HepG2 (cell line): ENCODE measurements at regions not wholly inside any gene's neighbourhood (a gene's known extent, or its start where the extent isn't known, plus 50 kb on each side); places are given as distances from the start of the nearest gene placed in this dataset.

Experiments
- CAMTA2 ChIP-seq: sonication (generic); formaldehyde crosslinking; IDR thresholded peaks from 2 replicates; pipeline ENCODE4 v1.4.0; 2020; ENCODE audit warnings: mild to moderate bottlenecking, missing genetic modification reagents, borderline replicate concordance
- CHCHD3 ChIP-seq: sonication (generic); formaldehyde crosslinking; IDR thresholded peaks from 2 replicates; pipeline ENCODE4 v1.8.0; 2022; ENCODE audit warnings: mild to moderate bottlenecking, missing genetic modification reagents, moderate library complexity
- HNF4A ChIP-seq: sonication (generic); formaldehyde crosslinking; IDR thresholded peaks from 2 replicates; pipeline ENCODE4 v1.4.0; 2020; ENCODE audit warnings: missing genetic modification reagents
- KDM4B ChIP-seq: sonication (generic); formaldehyde crosslinking; IDR thresholded peaks from 2 replicates; pipeline ENCODE4 v1.4.0; 2020; ENCODE audit warnings: missing genetic modification reagents
- MBD4 ChIP-seq: IDR thresholded peaks from 2 replicates; pipeline ENCODE4 v1.6.1; 2012; ENCODE audit warnings: low read length, inconsistent platforms, borderline replicate concordance
- MEIS2 ChIP-seq: sonication (generic); formaldehyde crosslinking; IDR thresholded peaks from 2 replicates; pipeline ENCODE4 v1.9.0; 2021; ENCODE audit warnings: mild to moderate bottlenecking, missing genetic modification reagents
- NRL ChIP-seq: sonication (generic); formaldehyde crosslinking; IDR thresholded peaks from 2 replicates; pipeline ENCODE4 v1.5.0; 2020; ENCODE audit warnings: missing genetic modification reagents, mild to moderate bottlenecking, moderate library complexity, borderline replicate concordance
- SNAPC2 ChIP-seq: sonication (generic); formaldehyde crosslinking; IDR thresholded peaks from 2 replicates; pipeline ENCODE4 v1.8.1; 2022; ENCODE audit warnings: mild to moderate bottlenecking, missing genetic modification reagents
- SYNCRIP ChIP-seq: fragments of 200-400 bp; formaldehyde crosslinking; IDR thresholded peaks from 2 replicates; pipeline ENCODE4 v1.6.1; 2018; ENCODE audit warnings: mild to moderate bottlenecking, low read depth, low read length; ENCODE audit not compliant: insufficient read depth
- TCF7 ChIP-seq: sonication (generic); IDR thresholded peaks from 2 replicates; pipeline ENCODE4 v1.6.1; 2016; ENCODE audit warnings: antibody characterized with exemption, low read depth
- TCF7L2 ChIP-seq: IDR thresholded peaks from 2 replicates; pipeline ENCODE4 v1.6.1; 2011; ENCODE audit warnings: mild to moderate bottlenecking, low read depth, low read length, moderate library complexity
- TMF1 ChIP-seq: sonication (generic); formaldehyde crosslinking; IDR thresholded peaks from 2 replicates; pipeline ENCODE4 v1.8.1; 2022; ENCODE audit warnings: low read depth, missing genetic modification reagents
- ZNF12 ChIP-seq: sonication (generic); formaldehyde crosslinking; IDR thresholded peaks from 2 replicates; pipeline ENCODE4 v1.5.0; 2020; ENCODE audit warnings: missing genetic modification reagents
- ZNF17 ChIP-seq: sonication (generic); formaldehyde crosslinking; IDR thresholded peaks from 2 replicates; pipeline ENCODE4 v1.5.0; 2020; ENCODE audit warnings: mild to moderate bottlenecking, missing genetic modification reagents
- ZNF232 ChIP-seq: sonication (generic); formaldehyde crosslinking; IDR thresholded peaks from 2 replicates; pipeline ENCODE4 v1.4.0; 2020; ENCODE audit warnings: missing genetic modification reagents, borderline replicate concordance
- ZNF317 ChIP-seq: sonication (generic); formaldehyde crosslinking; IDR thresholded peaks from 2 replicates; pipeline ENCODE4 v1.5.0; 2020; ENCODE audit warnings: mild to moderate bottlenecking, missing genetic modification reagents
- ZNF331 ChIP-seq: sonication (generic); formaldehyde crosslinking; IDR thresholded peaks from 2 replicates; pipeline ENCODE4 v1.4.0; 2020; ENCODE audit warnings: missing genetic modification reagents
- ZNF572 ChIP-seq: sonication (generic); formaldehyde crosslinking; IDR thresholded peaks from 2 replicates; pipeline ENCODE4 v1.5.1; 2020; ENCODE audit warnings: mild to moderate bottlenecking, missing genetic modification reagents
- ZNF615 ChIP-seq: sonication (generic); formaldehyde crosslinking; IDR thresholded peaks from 2 replicates; pipeline ENCODE4 v1.5.0; 2020; ENCODE audit warnings: mild to moderate bottlenecking, missing genetic modification reagents, borderline replicate concordance
- ZNF704 ChIP-seq: sonication (generic); formaldehyde crosslinking; IDR thresholded peaks from 2 replicates; pipeline ENCODE4 v1.8.1; 2023; ENCODE audit warnings: mild to moderate bottlenecking, inconsistent platforms, moderate library complexity, missing genetic modification reagents, borderline replicate concordance
- TF ChIP-seq, protein P1 (sequence below): sonication (generic); formaldehyde crosslinking; conservative IDR thresholded peaks from 2 replicates; pipeline ENCODE4 v1.4.0; 2020; ENCODE audit warnings: mild to moderate bottlenecking, missing genetic modification reagents, moderate library complexity
- TF ChIP-seq, protein P2 (sequence below): sonication (generic); formaldehyde crosslinking; IDR thresholded peaks from 2 replicates; pipeline ENCODE4 v1.4.0; 2020; ENCODE audit warnings: low read depth, mild to moderate bottlenecking, missing genetic modification reagents
- TF ChIP-seq, protein P3 (sequence below): sonication (generic); formaldehyde crosslinking; IDR thresholded peaks from 2 replicates; pipeline ENCODE4 v1.4.0; 2020; ENCODE audit warnings: mild to moderate bottlenecking, missing genetic modification reagents

- TF ChIP-seq ZNF12: 0 out of 2 replicates have a peak, but pooled peaks have one; percentile 12
- TF ChIP-seq HNF4A (CRISPR knock-in tag): peak; percentile 87
- TF ChIP-seq, protein P1, sequence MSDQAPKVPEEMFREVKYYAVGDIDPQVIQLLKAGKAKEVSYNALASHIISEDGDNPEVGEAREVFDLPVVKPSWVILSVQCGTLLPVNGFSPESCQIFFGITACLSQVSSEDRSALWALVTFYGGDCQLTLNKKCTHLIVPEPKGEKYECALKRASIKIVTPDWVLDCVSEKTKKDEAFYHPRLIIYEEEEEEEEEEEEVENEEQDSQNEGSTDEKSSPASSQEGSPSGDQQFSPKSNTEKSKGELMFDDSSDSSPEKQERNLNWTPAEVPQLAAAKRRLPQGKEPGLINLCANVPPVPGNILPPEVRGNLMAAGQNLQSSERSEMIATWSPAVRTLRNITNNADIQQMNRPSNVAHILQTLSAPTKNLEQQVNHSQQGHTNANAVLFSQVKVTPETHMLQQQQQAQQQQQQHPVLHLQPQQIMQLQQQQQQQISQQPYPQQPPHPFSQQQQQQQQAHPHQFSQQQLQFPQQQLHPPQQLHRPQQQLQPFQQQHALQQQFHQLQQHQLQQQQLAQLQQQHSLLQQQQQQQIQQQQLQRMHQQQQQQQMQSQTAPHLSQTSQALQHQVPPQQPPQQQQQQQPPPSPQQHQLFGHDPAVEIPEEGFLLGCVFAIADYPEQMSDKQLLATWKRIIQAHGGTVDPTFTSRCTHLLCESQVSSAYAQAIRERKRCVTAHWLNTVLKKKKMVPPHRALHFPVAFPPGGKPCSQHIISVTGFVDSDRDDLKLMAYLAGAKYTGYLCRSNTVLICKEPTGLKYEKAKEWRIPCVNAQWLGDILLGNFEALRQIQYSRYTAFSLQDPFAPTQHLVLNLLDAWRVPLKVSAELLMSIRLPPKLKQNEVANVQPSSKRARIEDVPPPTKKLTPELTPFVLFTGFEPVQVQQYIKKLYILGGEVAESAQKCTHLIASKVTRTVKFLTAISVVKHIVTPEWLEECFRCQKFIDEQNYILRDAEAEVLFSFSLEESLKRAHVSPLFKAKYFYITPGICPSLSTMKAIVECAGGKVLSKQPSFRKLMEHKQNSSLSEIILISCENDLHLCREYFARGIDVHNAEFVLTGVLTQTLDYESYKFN (CRISPR knock-in tag): peak; percentile 90
- TF ChIP-seq, protein P2, sequence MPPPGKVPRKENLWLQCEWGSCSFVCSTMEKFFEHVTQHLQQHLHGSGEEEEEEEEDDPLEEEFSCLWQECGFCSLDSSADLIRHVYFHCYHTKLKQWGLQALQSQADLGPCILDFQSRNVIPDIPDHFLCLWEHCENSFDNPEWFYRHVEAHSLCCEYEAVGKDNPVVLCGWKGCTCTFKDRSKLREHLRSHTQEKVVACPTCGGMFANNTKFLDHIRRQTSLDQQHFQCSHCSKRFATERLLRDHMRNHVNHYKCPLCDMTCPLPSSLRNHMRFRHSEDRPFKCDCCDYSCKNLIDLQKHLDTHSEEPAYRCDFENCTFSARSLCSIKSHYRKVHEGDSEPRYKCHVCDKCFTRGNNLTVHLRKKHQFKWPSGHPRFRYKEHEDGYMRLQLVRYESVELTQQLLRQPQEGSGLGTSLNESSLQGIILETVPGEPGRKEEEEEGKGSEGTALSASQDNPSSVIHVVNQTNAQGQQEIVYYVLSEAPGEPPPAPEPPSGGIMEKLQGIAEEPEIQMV (CRISPR knock-in tag): no peak
- no peak for TF ChIP-seq ZNF615 (CRISPR knock-in tag)
- no peak for TF ChIP-seq ZNF572 (CRISPR knock-in tag)
- peak; percentile 91 for TF ChIP-seq TCF7
- TF ChIP-seq SNAPC2 (CRISPR knock-in tag): no peak
- no peak for TF ChIP-seq CAMTA2
- no peak for TF ChIP-seq ZNF704 (CRISPR knock-in tag)
- TF ChIP-seq NRL: no peak
- no peak for TF ChIP-seq ZNF317 (CRISPR knock-in tag)
- 0 out of 2 replicates have a peak, but pooled peaks have one; percentile 21 for TF ChIP-seq MEIS2 (CRISPR knock-in tag)
- TF ChIP-seq CHCHD3 (CRISPR knock-in tag): no peak
- no peak for TF ChIP-seq TMF1
- no peak for TF ChIP-seq MBD4
- peak; percentile 61 for TF ChIP-seq TCF7L2
- TF ChIP-seq ZNF232 (CRISPR knock-in tag): no peak
- TF ChIP-seq, protein P3, sequence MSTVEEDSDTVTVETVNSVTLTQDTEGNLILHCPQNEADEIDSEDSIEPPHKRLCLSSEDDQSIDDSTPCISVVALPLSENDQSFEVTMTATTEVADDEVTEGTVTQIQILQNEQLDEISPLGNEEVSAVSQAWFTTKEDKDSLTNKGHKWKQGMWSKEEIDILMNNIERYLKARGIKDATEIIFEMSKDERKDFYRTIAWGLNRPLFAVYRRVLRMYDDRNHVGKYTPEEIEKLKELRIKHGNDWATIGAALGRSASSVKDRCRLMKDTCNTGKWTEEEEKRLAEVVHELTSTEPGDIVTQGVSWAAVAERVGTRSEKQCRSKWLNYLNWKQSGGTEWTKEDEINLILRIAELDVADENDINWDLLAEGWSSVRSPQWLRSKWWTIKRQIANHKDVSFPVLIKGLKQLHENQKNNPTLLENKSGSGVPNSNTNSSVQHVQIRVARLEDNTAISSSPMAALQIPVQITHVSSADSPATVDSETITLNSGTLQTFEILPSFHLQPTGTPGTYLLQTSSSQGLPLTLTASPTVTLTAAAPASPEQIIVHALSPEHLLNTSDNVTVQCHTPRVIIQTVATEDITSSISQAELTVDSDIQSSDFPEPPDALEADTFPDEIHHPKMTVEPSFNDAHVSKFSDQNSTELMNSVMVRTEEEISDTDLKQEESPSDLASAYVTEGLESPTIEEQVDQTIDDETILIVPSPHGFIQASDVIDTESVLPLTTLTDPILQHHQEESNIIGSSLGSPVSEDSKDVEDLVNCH (CRISPR knock-in tag): no peak
- TF ChIP-seq SYNCRIP: no peak
- peak; percentile 61; the same call in 1 of the 2 replicates for TF ChIP-seq ZNF331 (CRISPR knock-in tag)
- TF ChIP-seq KDM4B (CRISPR knock-in tag): peak; percentile 45; the same call in 1 of the 2 replicates
- no peak for TF ChIP-seq ZNF17 (CRISPR knock-in tag)
Measured at GRCh38 chr11:105202844-105203548, 63.4 kb upstream of the CARD18 start (continued).
